Astrocyte (in vitro differentiated cells and primary cell): ENCODE measurements at regions not wholly inside any gene's neighbourhood (a gene's known extent, or its start where the extent isn't known, plus 50 kb on each side); places are given as distances from the start of the nearest gene placed in this dataset.
A peak's percentile ranks its signal among the peaks of the same experiment; 100 is the strongest.
"Not testable (repeated sequence)": the region's sequence is repeated elsewhere in the genome, so short reads cannot be mapped to it uniquely, and the experiment has no call there.

ENCODE experiments used
- DNase-seq: peaks from one replicate; pipeline ENCODE4 v3.0.0-alpha.2; 2010; ENCODE audit warnings: low read depth
- FAIRE-seq: peaks from 2 replicates; lab custom pipeline; 2011; peaks lifted over from hg19 to GRCh38; lab: Jason Lieb, UNC
- H2AFZ ChIP-seq: 2 replicates; pipeline ENCODE4 v1.6.0; 2012; ENCODE audit warnings: low read depth, low read length, inconsistent platforms
- H3K27ac ChIP-seq: 2 replicates; pipeline ENCODE4 v1.5.1; 2011; ENCODE audit warnings: low read depth, low read length, inconsistent platforms
- H3K27me3 ChIP-seq: 2 replicates; pipeline ENCODE4 v1.6.0; 2011; ENCODE audit warnings: low read length, inconsistent platforms; ENCODE audit not compliant: insufficient read depth
- H3K36me3 ChIP-seq: 2 replicates; pipeline ENCODE4 v1.5.1; 2011; ENCODE audit warnings: low read length, inconsistent platforms; ENCODE audit not compliant: insufficient read depth
- H3K4me1 ChIP-seq: 2 replicates; pipeline ENCODE4 v1.5.1; 2011; ENCODE audit warnings: low read length, inconsistent platforms; ENCODE audit not compliant: insufficient read depth
- H3K4me2 ChIP-seq: 2 replicates; pipeline ENCODE4 v1.6.0; 2012; ENCODE audit warnings: low read length, inconsistent platforms
- H3K4me3 ChIP-seq: 2 replicates; pipeline ENCODE4 v1.5.1; 2011; ENCODE audit warnings: low read depth, mild to moderate bottlenecking, low read length, inconsistent platforms; ENCODE audit not compliant: insufficient read depth
- H3K79me2 ChIP-seq: 2 replicates; pipeline ENCODE4 v1.6.0; 2012; ENCODE audit warnings: mild to moderate bottlenecking, low read length, inconsistent platforms; ENCODE audit not compliant: insufficient read depth
- H3K9ac ChIP-seq: 2 replicates; pipeline ENCODE4 v1.6.0; 2012; ENCODE audit warnings: mild to moderate bottlenecking, low read length, inconsistent platforms
- H3K9me3 ChIP-seq: 2 replicates; pipeline ENCODE4 v1.5.1; 2012; ENCODE audit warnings: low read depth, mild to moderate bottlenecking, low read length, inconsistent platforms; ENCODE audit not compliant: insufficient read depth
- H4K20me1 ChIP-seq: 2 replicates; pipeline ENCODE4 v1.6.0; 2012; ENCODE audit warnings: low read length, inconsistent platforms; ENCODE audit not compliant: insufficient read depth
- H3K27ac Mint-ChIP-seq: one replicate; pipeline ENCODE4 v1.8.0; 2021; ENCODE audit warnings: mild to moderate bottlenecking, mixed read lengths; ENCODE audit not compliant: unreplicated experiment
- H3K27me3 Mint-ChIP-seq: one replicate; pipeline ENCODE4 v1.8.0; 2021; ENCODE audit warnings: low read depth, mixed read lengths; ENCODE audit not compliant: unreplicated experiment
- H3K36me3 Mint-ChIP-seq: one replicate; pipeline ENCODE4 v1.8.0; 2021; ENCODE audit warnings: low read depth, mixed read lengths; ENCODE audit not compliant: unreplicated experiment
- H3K4me1 Mint-ChIP-seq: one replicate; pipeline ENCODE4 v1.8.0; 2021; ENCODE audit warnings: low read depth, mixed read lengths; ENCODE audit not compliant: unreplicated experiment
- H3K4me3 Mint-ChIP-seq: one replicate; pipeline ENCODE4 v1.8.0; 2021; ENCODE audit warnings: mild to moderate bottlenecking, moderate library complexity, mixed read lengths; ENCODE audit not compliant: unreplicated experiment
- H3K9me3 Mint-ChIP-seq: one replicate; pipeline ENCODE4 v1.8.0; 2021; ENCODE audit warnings: mild to moderate bottlenecking, mixed read lengths; ENCODE audit not compliant: unreplicated experiment
- EZH2 ChIP-seq: IDR thresholded peaks from 2 replicates; pipeline ENCODE4 v1.6.1; 2012; ENCODE audit warnings: mild to moderate bottlenecking, low read length, inconsistent platforms; ENCODE audit not compliant: insufficient read depth
- TF ChIP-seq, protein P1 (sequence below): IDR thresholded peaks from 2 replicates; pipeline ENCODE4 v1.5.1; 2011; ENCODE audit warnings: low read depth, mild to moderate bottlenecking, inconsistent platforms, low read length, moderate library complexity; ENCODE audit not compliant: insufficient read depth

DNA sequence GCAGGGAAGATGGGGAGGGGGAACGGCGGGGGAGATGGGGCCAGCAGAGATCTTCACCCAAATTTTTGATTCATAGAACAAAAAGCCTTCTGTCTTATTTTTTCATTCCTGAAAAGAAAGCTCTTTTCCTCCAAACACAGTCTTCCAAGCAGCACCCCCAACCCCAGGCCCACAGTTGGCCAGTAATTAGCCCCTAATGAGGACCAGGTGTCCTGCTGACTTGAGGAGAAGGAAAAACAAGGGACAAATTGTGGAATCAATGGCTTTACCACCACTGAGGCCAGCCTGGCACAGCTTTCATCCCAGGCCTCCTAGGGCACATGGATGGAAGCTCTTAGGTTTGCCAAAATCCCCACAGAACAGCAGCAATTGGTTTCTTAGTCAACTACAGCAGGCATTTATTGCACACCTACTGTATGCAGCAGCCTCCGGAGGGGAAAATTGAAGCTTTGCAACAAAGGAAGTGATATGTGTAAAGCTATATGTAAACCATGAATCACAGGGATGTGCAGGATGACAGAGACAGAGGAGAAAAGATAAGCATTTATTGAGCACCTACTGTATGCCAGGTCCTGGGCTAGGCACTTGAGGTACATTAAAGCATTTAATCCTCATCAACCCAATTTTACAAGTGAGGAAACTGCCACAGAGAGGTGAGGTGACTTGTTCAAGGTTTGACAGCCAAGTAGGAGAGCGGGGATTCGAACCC, 199.5 kb downstream of the TBC1D2B start:
- H3K9me3 ChIP-seq = no peaks in the 10 kb centered on the region
- no peak for TF ChIP-seq EZH2
- TF ChIP-seq, protein P1, sequence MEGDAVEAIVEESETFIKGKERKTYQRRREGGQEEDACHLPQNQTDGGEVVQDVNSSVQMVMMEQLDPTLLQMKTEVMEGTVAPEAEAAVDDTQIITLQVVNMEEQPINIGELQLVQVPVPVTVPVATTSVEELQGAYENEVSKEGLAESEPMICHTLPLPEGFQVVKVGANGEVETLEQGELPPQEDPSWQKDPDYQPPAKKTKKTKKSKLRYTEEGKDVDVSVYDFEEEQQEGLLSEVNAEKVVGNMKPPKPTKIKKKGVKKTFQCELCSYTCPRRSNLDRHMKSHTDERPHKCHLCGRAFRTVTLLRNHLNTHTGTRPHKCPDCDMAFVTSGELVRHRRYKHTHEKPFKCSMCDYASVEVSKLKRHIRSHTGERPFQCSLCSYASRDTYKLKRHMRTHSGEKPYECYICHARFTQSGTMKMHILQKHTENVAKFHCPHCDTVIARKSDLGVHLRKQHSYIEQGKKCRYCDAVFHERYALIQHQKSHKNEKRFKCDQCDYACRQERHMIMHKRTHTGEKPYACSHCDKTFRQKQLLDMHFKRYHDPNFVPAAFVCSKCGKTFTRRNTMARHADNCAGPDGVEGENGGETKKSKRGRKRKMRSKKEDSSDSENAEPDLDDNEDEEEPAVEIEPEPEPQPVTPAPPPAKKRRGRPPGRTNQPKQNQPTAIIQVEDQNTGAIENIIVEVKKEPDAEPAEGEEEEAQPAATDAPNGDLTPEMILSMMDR = no peak
- H3K27me3 ChIP-seq = no peaks in the 10 kb centered on the region
- Mint-ChIP-seq H3K4me3 (no peak overlapping the region), H3K27ac (no peak overlapping the region), H3K4me1 (peaks cover 8% of the 10 kb centered on the region), H3K27me3 (peaks cover 12% of the 10 kb centered on the region), H3K9me3 (no peaks in the 10 kb centered on the region), H3K36me3 (no peaks in the 10 kb centered on the region)
- no peak overlapping the region for H3K9ac ChIP-seq
- no peaks in the 10 kb centered on the region for H3K4me1 ChIP-seq
- no peak overlapping the region for H2AFZ ChIP-seq
- no peak for DNase-seq
- H3K79me2 ChIP-seq = no peaks in the 10 kb centered on the region
- H3K36me3 ChIP-seq = no peaks in the 10 kb centered on the region
- no peaks in the 10 kb centered on the region for H4K20me1 ChIP-seq
- FAIRE-seq = no peak
- H3K4me2 ChIP-seq = no peak overlapping the region
- no peak overlapping the region for H3K4me3 ChIP-seq
- no peak overlapping the region for H3K27ac ChIP-seq

DNA sequence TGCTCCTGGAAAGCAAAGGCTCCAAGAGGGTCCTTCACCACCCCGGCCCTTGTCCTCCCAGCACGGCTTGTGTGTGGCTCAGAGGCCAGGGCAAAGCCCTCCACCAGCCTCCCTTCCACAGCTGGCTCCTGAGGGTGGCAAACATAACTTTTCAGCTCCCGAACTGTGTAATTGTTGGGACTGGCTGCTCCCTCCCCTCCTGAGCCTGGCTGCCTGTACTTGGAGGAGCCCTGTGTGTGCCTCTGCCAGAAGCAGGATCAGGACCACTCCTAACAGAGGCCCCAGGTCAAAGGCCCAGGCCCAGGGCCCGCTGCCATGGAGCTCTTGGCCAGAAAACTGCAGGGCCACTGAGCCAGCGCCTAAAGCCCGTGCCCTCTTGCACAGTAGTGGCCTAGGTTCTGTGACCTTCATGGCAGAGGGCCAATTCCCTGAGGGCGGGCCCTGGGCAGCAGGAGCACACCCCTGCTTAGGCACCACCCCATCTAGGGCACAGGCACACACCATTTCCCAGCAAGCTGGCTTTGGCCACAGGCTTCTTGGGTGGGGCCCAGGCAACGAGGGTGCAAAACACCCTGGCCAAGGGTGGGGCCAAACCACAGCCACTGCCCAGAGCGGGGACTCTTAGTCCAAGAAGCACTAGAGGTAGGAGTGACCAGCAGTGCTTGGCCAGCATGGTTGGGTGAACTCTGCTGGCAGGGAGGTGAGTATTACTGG, 201.2 kb downstream of the TBC1D2B start:
- H3K9me3 ChIP-seq, DNase-seq, H3K4me2 ChIP-seq, H3K27me3 ChIP-seq, H3K36me3 ChIP-seq, H3K4me1 Mint-ChIP-seq, H4K20me1 ChIP-seq, H3K27ac ChIP-seq, H2AFZ ChIP-seq, H3K4me3 Mint-ChIP-seq, H3K27ac Mint-ChIP-seq, H3K9ac ChIP-seq, H3K9me3 Mint-ChIP-seq, FAIRE-seq, H3K4me1 ChIP-seq, H3K79me2 ChIP-seq, H3K4me3 ChIP-seq, H3K36me3 Mint-ChIP-seq: not testable (repeated sequence)
- peaks cover 16% of the 10 kb centered on the region for H3K27me3 Mint-ChIP-seq

DNA sequence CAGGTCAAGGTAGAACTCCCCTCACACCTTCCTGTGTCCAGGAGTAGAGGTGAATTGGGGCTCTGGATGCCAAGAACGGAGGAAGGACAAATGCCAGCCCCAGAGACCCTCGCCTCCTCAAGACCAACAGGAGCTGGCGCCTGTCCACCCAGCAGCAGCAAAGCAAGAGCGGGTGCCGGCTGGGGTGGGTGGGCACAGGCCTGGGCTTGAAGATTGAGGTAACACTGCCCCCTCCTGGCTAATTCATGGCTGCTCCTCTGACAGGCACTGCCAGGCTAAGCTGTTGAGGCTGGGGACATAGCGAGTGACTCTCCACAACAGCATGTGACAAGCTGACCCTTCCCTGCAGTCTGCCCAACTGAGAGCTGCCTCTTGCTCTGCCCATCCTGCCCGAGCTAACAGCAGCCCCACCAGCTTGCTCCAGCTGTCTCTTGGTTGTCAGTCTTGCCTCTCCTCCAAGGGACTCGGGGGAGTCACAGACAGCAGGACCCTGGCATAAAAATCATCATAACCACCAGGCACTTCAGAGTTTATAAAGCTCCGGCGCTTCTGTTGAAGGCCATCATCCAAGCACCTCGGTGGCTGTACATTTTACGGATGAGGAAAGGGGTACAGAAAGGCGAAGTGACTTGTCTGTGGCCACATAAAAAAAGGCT, 202.3 kb downstream of the TBC1D2B start:
- not testable (repeated sequence) for H3K79me2 ChIP-seq, H3K4me3 Mint-ChIP-seq, H3K36me3 Mint-ChIP-seq, H3K9ac ChIP-seq, H3K4me3 ChIP-seq, H3K27ac ChIP-seq, H3K9me3 ChIP-seq, H3K9me3 Mint-ChIP-seq, H3K4me1 Mint-ChIP-seq, H2AFZ ChIP-seq, H3K36me3 ChIP-seq, H3K4me2 ChIP-seq, H3K27ac Mint-ChIP-seq, H4K20me1 ChIP-seq, H3K27me3 ChIP-seq, H3K4me1 ChIP-seq
- DNase-seq = peak; percentile 10
- TF ChIP-seq, protein P1 = peak; percentile 33
- H3K27me3 Mint-ChIP-seq = peaks cover 18% of the 10 kb centered on the region
- FAIRE-seq = peak; percentile 20
